ENCODE measurements at regions not wholly inside any gene's neighbourhood (a gene's known extent, or its start where the extent isn't known, plus 50 kb on each side); places are given as distances from the start of the nearest gene placed in this dataset.
"Not testable (repeated sequence)": the region's sequence is repeated elsewhere in the genome, so short reads cannot be mapped to it uniquely, and the experiment has no call there.

- WGBS, 3 donors: 2 to 11% (median 6%) methylated on average over 2 of the region's 2 CpGs
- no peak overlapping the region for H3K4me3 ChIP-seq
- H3K27ac ChIP-seq: no peak overlapping the region
- TF ChIP-seq POLR2A (IDR thresholded peaks at IDR 0.05) (no peak), CTCF (IDR thresholded peaks at IDR 0.05) (no peak), EP300 (IDR thresholded peaks at IDR 0.05) (no peak)
- no peaks in the 10 kb centered on the region for H3K9me3 ChIP-seq
- H3K27me3 ChIP-seq: no peaks in the 10 kb centered on the region
- H3K36me3 ChIP-seq: no peaks in the 10 kb centered on the region
- peaks cover 2% of the 10 kb centered on the region for H3K4me1 ChIP-seq (ENCODE audit: insufficient read depth)
- no peak for DNase-seq
- intact Hi-C loops (cut with DNase I): no loop called here
Measured at GRCh38 chr4:19187096-19187495, 1064.6 kb upstream of the SLIT2 start.

- H3K36me3 ChIP-seq; intact Hi-C loops (cut with DNase I); H3K4me1 ChIP-seq (ENCODE audit: insufficient read depth); DNase-seq; H3K4me3 ChIP-seq; H3K27me3 ChIP-seq; H3K9me3 ChIP-seq; H3K27ac ChIP-seq: not testable (repeated sequence)
Measured at GRCh38 chr4:19181631-19182030, 1070.1 kb upstream of the SLIT2 start.

GRCh38 chr4:19178835-19179234 lies 1072.9 kb upstream of the SLIT2 start:
- TF ChIP-seq EP300 (IDR thresholded peaks at IDR 0.05) (no peak), CTCF (IDR thresholded peaks at IDR 0.05) (no peak), POLR2A (IDR thresholded peaks at IDR 0.05) (no peak)
- Histone ChIP-seq H3K27ac (no peak overlapping the region), H3K27me3 (no peaks in the 10 kb centered on the region), H3K4me3 (no peak overlapping the region), H3K36me3 (no peaks in the 10 kb centered on the region), H3K4me1 (ENCODE audit: insufficient read depth) (no peaks in the 10 kb centered on the region), H3K9me3 (no peaks in the 10 kb centered on the region)
- 91 to 95% (median 94%) methylated on average over 2 of the region's 2 CpGs for WGBS, 3 donors
- intact Hi-C loops (cut with DNase I): no loop called here
- DNase-seq: no peak

- no peaks in the 10 kb centered on the region for H3K4me1 ChIP-seq (ENCODE audit: insufficient read depth)
- TF ChIP-seq EP300 (IDR thresholded peaks at IDR 0.05) (no peak), CTCF (IDR thresholded peaks at IDR 0.05) (no peak), POLR2A (IDR thresholded peaks at IDR 0.05) (no peak)
- no peaks in the 10 kb centered on the region for H3K27me3 ChIP-seq
- intact Hi-C loops (cut with DNase I): no loop called here
- DNase-seq: no peak
- no peaks in the 10 kb centered on the region for H3K36me3 ChIP-seq
- no peak overlapping the region for H3K27ac ChIP-seq
- 54 to 63% (median 54%) methylated on average over 4 of the region's 4 CpGs for WGBS, 3 donors
- no peak overlapping the region for H3K4me3 ChIP-seq
- no peaks in the 10 kb centered on the region for H3K9me3 ChIP-seq
Measured at GRCh38 chr4:19177616-19178015, 1074.1 kb upstream of the SLIT2 start.

GRCh38 chr4:19171832-19172231 lies 1079.9 kb upstream of the SLIT2 start:
- H3K9me3 ChIP-seq: no peaks in the 10 kb centered on the region
- TF ChIP-seq EP300 (IDR thresholded peaks at IDR 0.05) (no peak), POLR2A (IDR thresholded peaks at IDR 0.05) (no peak), CTCF (IDR thresholded peaks at IDR 0.05) (no peak)
- H3K27ac ChIP-seq: no peak overlapping the region
- H3K4me1 ChIP-seq (ENCODE audit: insufficient read depth): no peaks in the 10 kb centered on the region
- no peaks in the 10 kb centered on the region for H3K36me3 ChIP-seq
- intact Hi-C loops (cut with DNase I): no loop called here
- no peak overlapping the region for H3K4me3 ChIP-seq
- no peaks in the 10 kb centered on the region for H3K27me3 ChIP-seq
- DNase-seq: no peak
